ENCODE measurements at regions not wholly inside any gene's neighbourhood (a gene's known extent, or its start where the extent isn't known, plus 50 kb on each side); places are given as distances from the start of the nearest gene placed in this dataset.
A peak's percentile ranks its signal among the peaks of the same experiment; 100 is the strongest.

- DNase-seq, result no peak
- H3K4me3 Mint-ChIP-seq, result no peak overlapping the region
- H3K4me1 Mint-ChIP-seq (ENCODE audit: low read depth), result peaks cover 35% of the 10 kb centered on the region
- H3K9me3 Mint-ChIP-seq, result no peaks in the 10 kb centered on the region
- CTCF ChIA-PET, result no interaction called here
- H3K27me3 Mint-ChIP-seq (ENCODE audit: low read depth), result peaks cover 5% of the 10 kb centered on the region
- no peaks in the 10 kb centered on the region for H3K36me3 Mint-ChIP-seq (ENCODE audit: low read depth)
- intact Hi-C loops (cut with micrococcal nuclease), result loop anchor here (5.0 kb wide), 1 partner anchor 330 kb away; the partner anchor contains the start of genes CASP3 and PRIMPOL
- no peak overlapping the region for H3K27ac Mint-ChIP-seq
Observed at GRCh38 chr4:184317234-184317918, 99.7 kb upstream of the ENPP6 start.

DNA sequence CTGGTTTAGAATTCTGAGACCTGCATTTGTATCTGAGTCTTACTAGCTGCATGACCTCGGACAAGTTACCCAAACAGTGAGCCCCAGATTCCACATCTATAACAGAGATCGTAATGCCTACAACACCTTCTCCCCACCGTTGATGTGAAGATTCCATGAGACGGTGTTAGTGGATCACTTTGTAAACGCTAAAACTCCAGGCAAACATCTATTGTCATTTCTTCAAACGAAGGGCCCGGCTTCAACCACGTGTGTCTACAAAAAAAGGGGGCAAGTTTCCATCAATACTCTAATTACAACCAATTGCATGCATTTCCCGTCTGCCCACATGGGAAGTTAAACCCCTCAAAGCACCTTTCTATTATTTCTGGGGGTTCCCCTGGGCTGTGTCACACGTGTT lies 99.1 kb upstream of the ENPP6 start:
- CTCF ChIA-PET, result no interaction called here
- H3K4me3 Mint-ChIP-seq, result no peak overlapping the region
- no peaks in the 10 kb centered on the region for H3K9me3 Mint-ChIP-seq
- no peak overlapping the region for H3K27ac Mint-ChIP-seq
- no peak for DNase-seq
- peaks cover 5% of the 10 kb centered on the region for H3K27me3 Mint-ChIP-seq (ENCODE audit: low read depth)
- H3K4me1 Mint-ChIP-seq (ENCODE audit: low read depth), result peaks cover 35% of the 10 kb centered on the region
- H3K36me3 Mint-ChIP-seq (ENCODE audit: low read depth), result no peaks in the 10 kb centered on the region
- intact Hi-C loops (cut with micrococcal nuclease), result loop anchor here (5.0 kb wide), 1 partner anchor 330 kb away; the partner anchor contains the start of genes CASP3 and PRIMPOL

DNA sequence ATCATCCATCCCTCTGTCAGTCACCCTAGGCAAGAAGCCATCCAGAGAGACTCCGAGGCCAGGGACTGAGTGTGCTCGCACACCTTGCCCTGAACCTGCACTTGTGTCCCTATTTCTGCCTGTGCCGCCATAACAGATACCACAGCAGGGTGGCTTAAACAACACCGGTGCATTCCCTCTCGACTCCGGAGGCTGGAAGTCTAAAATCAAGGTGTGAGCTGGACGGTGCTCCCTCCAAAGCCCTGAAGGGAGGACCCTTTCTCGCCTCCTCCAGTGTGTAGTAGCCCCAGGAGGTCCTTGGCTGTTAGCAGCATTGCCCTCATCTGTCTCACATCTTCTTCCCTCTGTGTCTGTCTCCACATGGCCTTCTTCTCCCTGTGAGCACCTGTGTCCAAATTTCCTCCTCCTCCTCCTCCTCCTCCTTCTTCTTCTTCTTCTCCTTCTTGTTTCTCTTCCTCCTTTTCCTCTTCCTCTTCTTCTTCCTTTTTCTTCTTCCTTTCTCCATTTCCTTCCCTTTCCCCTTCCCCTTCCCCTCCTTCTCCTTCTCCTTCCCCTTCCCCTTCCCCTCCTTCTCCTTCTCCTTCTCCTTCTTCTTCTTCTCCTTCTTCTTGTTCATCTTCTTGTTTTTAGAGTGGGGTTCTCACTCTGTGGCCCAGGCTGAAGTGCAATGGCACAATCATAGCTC lies 98.1 kb upstream of the ENPP6 start:
- Mint-ChIP-seq H3K4me3 (no peak overlapping the region), H3K27me3 (ENCODE audit: low read depth) (peaks cover 5% of the 10 kb centered on the region), H3K36me3 (ENCODE audit: low read depth) (no peaks in the 10 kb centered on the region), H3K9me3 (no peaks in the 10 kb centered on the region), H3K27ac (no peak overlapping the region), H3K4me1 (ENCODE audit: low read depth) (peaks cover 42% of the 10 kb centered on the region)
- DNase-seq, result no peak
- CTCF ChIA-PET, result interaction anchor here (1.1 kb wide), 2 partner anchors 19 to 417 kb away, joined by 3 to 4 read pairs; no protein-coding TSS in a partner anchor
- intact Hi-C loops (cut with micrococcal nuclease), result loop anchor here (5.0 kb wide), 1 partner anchor 331 kb away; the partner anchor contains the start of genes CASP3 and PRIMPOL

- no peak for DNase-seq
- H3K36me3 Mint-ChIP-seq (ENCODE audit: low read depth), result no peaks in the 10 kb centered on the region
- no peak overlapping the region for H3K27ac Mint-ChIP-seq
- peaks cover 43% of the 10 kb centered on the region for H3K4me1 Mint-ChIP-seq (ENCODE audit: low read depth)
- H3K27me3 Mint-ChIP-seq (ENCODE audit: low read depth), result peaks cover 5% of the 10 kb centered on the region
- CTCF ChIA-PET, result no interaction called here
- intact Hi-C loops (cut with micrococcal nuclease), result no loop called here
- H3K4me3 Mint-ChIP-seq, result no peak overlapping the region
- H3K9me3 Mint-ChIP-seq, result no peaks in the 10 kb centered on the region
Observed at GRCh38 chr4:184313702-184314659, 96.3 kb upstream of the ENPP6 start.

DNA sequence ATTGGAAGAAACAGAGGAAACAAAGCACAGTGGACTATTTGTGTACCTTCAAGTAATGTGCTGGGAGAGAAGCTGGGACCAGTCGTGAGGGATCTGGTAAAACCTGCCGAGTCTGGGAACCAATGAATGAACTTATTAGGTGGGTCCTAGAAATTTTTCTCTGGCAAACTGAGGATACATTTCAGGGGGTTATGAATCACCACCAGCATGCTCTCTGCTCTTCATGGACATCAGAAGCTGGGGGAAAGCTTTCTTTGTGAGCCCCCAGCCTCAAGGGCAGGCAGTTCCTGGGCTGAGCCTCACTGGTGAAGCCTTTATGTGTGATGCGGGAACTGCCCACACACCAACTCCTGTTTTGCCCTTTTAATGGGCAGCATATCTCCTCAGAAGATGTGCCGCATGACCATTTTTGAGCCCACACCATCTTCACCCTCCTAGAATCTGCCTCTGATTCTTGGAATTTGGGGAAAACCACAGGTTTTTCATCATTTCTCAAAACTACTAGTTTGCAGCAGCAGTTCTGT lies 95.4 kb upstream of the ENPP6 start:
- H3K27me3 Mint-ChIP-seq (ENCODE audit: low read depth), result peaks cover 5% of the 10 kb centered on the region
- no peak overlapping the region for H3K27ac Mint-ChIP-seq
- no peaks in the 10 kb centered on the region for H3K36me3 Mint-ChIP-seq (ENCODE audit: low read depth)
- no peak for DNase-seq
- CTCF ChIA-PET, result interaction anchor here (1.2 kb wide), 1 partner anchor 21 kb away, joined by 3 read pairs; no protein-coding TSS in a partner anchor
- no peak overlapping the region for H3K4me3 Mint-ChIP-seq
- H3K9me3 Mint-ChIP-seq, result no peaks in the 10 kb centered on the region
- H3K4me1 Mint-ChIP-seq (ENCODE audit: low read depth), result peaks cover 37% of the 10 kb centered on the region
- intact Hi-C loops (cut with micrococcal nuclease), result no loop called here

DNA sequence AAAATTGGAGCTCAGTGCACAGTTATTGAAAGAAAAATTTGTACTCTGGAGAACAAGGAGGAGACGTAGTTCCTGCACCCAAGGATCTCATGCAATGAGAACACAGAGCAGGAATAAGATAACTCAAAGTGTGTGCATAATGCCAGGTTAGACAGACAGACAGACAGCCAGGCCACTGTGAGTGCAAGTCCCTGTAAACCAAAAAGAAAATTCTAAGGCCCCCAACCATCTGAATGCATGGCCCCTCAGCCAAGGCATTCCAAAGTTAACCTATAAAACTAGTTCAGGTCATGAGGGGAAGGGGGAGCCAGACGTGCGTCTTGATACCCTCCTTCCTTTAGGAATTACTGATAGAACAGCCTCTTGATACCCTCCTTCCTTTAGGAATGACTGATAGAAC lies 94.5 kb upstream of the ENPP6 start:
- Mint-ChIP-seq H3K9me3 (no peaks in the 10 kb centered on the region), H3K36me3 (ENCODE audit: low read depth) (no peaks in the 10 kb centered on the region), H3K27ac (no peak overlapping the region), H3K4me1 (ENCODE audit: low read depth) (peaks cover 35% of the 10 kb centered on the region), H3K27me3 (ENCODE audit: low read depth) (peaks cover 4% of the 10 kb centered on the region), H3K4me3 (no peak overlapping the region)
- DNase-seq, result no peak
- CTCF ChIA-PET, result interaction anchor here (1.2 to 2.7 kb wide), 2 partner anchors 20 to 48 kb away, joined by 3 to 6 read pairs; no protein-coding TSS in a partner anchor
- intact Hi-C loops (cut with micrococcal nuclease), result no loop called here

DNA sequence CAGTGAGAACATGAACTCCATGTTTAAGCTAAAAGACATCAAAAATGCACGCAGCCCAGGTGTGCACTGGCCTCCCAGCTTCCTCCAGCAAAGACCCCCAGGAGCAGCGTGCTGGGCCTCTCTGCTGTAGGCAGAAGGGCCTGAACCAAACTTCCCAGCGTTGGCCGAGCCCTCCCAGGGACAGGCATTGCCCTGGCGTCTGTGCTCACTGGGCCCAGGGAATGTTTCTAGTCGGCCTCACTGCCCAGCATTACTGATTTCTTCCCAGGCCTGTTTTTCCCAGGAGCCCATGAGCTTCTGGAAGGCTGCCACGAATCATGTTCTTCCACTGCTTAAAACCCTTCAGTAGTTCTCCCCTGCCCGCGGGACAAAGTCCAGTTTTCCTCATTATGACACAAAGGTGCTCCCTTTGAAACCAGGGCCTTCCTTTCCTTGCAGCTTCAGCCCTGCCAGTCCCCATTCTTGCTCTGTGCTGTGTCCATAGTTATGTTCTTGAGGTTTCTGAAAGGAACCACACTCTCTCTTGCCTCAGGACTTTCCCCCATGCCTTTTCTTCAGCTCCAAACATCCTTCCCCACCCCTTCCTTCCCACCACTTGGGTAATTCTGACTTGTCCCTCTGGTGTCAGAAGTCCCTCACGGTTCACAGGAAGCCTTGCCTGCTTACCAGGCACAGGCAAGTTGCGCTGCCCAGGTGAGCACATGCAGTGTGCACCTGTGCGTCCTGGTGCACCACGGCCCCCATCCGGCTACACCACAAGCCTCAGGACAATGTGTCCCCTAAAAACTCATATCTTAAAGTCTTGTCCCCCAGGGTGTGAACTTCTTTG lies 93.4 kb upstream of the ENPP6 start:
- DNase-seq, result no peak
- no peak overlapping the region for H3K4me3 Mint-ChIP-seq
- CTCF ChIA-PET, result interaction anchor here (0.6 to 2.7 kb wide), 3 partner anchors 47 to 275 kb away, joined by 3 to 6 read pairs (median 4); no protein-coding TSS in a partner anchor
- H3K4me1 Mint-ChIP-seq (ENCODE audit: low read depth), result peaks cover 32% of the 10 kb centered on the region
- no peaks in the 10 kb centered on the region for H3K36me3 Mint-ChIP-seq (ENCODE audit: low read depth)
- no peaks in the 10 kb centered on the region for H3K9me3 Mint-ChIP-seq
- peaks cover 3% of the 10 kb centered on the region for H3K27me3 Mint-ChIP-seq (ENCODE audit: low read depth)
- H3K27ac Mint-ChIP-seq, result no peak overlapping the region
- intact Hi-C loops (cut with micrococcal nuclease), result loop anchor here (1.0 to 2.0 kb wide), 3 partner anchors 47 to 226 kb away; partner anchors contain the start of gene IRF2

DNA sequence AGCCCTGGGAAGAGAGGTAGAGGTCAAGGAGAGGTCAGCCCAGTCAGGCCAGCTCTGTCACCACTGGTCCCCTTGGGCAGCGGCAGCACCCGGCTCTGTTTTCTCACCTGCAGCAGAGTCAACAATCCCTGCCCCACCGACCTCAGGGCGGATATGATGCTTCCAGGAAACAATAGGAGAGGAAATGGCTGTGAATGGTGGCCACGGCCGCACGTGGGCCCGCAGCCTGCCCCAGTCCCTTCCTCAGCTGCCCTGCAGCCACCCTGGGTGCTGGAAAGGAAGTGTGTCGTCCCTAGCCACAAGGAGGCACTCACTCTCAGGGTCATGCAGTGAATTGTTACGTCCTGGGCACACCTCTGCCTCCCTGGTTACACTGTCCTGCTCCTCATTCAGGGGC lies 92.5 kb upstream of the ENPP6 start:
- CTCF ChIA-PET, result interaction anchor here (0.6 to 2.7 kb wide), 4 partner anchors 8 to 276 kb away, joined by 3 to 6 read pairs (median 4); no protein-coding TSS in a partner anchor
- no peaks in the 10 kb centered on the region for H3K9me3 Mint-ChIP-seq
- peak; percentile 69 for DNase-seq
- intact Hi-C loops (cut with micrococcal nuclease), result loop anchor here (1.0 to 2.0 kb wide), 3 partner anchors 46 to 227 kb away; partner anchors contain the start of gene IRF2
- H3K36me3 Mint-ChIP-seq (ENCODE audit: low read depth), result no peaks in the 10 kb centered on the region
- H3K27me3 Mint-ChIP-seq (ENCODE audit: low read depth), result peaks cover 3% of the 10 kb centered on the region
- H3K27ac Mint-ChIP-seq, result no peak overlapping the region
- H3K4me3 Mint-ChIP-seq, result no peak overlapping the region
- H3K4me1 Mint-ChIP-seq (ENCODE audit: low read depth), result peaks cover 32% of the 10 kb centered on the region

- intact Hi-C loops (cut with micrococcal nuclease), result loop anchor here (1.0 to 2.0 kb wide), 3 partner anchors 45 to 228 kb away; partner anchors contain the start of gene IRF2
- DNase-seq, result peak; percentile 58
Observed at GRCh38 chr4:184309241-184310170, 91.8 kb upstream of the ENPP6 start.

DNA sequence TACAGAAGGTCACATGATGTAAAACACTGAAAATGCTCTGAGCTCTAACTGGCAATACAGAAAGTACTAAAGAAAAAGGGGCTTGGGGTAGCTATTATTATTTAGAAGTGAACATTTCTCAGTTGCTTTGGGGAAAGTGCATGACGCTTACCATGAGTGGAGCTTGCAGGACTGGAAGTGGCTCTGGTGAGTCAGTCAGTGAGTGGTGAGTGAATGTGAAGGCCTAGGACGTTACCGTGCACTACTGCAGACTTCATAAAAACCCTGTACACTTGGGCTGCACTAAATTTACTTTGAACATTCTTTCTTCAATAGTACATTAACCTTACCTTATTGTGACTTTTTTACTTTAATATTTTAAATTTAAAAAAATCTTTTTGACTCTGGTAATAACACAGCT lies 89.3 kb upstream of the ENPP6 start:
- H3K27ac Mint-ChIP-seq, result no peak overlapping the region
- H3K27me3 Mint-ChIP-seq (ENCODE audit: low read depth), result no peaks in the 10 kb centered on the region
- no peak overlapping the region for H3K4me3 Mint-ChIP-seq
- H3K36me3 Mint-ChIP-seq (ENCODE audit: low read depth), result peaks cover 1% of the 10 kb centered on the region
- H3K4me1 Mint-ChIP-seq (ENCODE audit: low read depth), result peaks cover 27% of the 10 kb centered on the region
- intact Hi-C loops (cut with micrococcal nuclease), result no loop called here
- DNase-seq, result no peak
- peaks cover 10% of the 10 kb centered on the region for H3K9me3 Mint-ChIP-seq
- CTCF ChIA-PET, result interaction anchor here (0.9 to 1.3 kb wide), 4 partner anchors 12 to 36 kb away, joined by 3 to 4 read pairs (median 3); no protein-coding TSS in a partner anchor

More at GRCh38 chr4:184309241-184310170, 91.8 kb upstream of the ENPP6 start:
- peaks cover 3% of the 10 kb centered on the region for H3K27me3 Mint-ChIP-seq (ENCODE audit: low read depth)
- CTCF ChIA-PET, result interaction anchor here (0.6 to 2.7 kb wide), 3 partner anchors 9 to 46 kb away, joined by 3 to 6 read pairs (median 3); no protein-coding TSS in a partner anchor
- peaks cover 32% of the 10 kb centered on the region for H3K4me1 Mint-ChIP-seq (ENCODE audit: low read depth)
- peak overlapping the region; percentile 37 for H3K27ac Mint-ChIP-seq
- no peaks in the 10 kb centered on the region for H3K36me3 Mint-ChIP-seq (ENCODE audit: low read depth)
- peaks cover 2% of the 10 kb centered on the region for H3K9me3 Mint-ChIP-seq
- H3K4me3 Mint-ChIP-seq, result no peak overlapping the region
